Nephron (organoid): ENCODE measurements at regions not wholly inside any gene's neighbourhood (a gene's known extent, or its start where the extent isn't known, plus 50 kb on each side); places are given as distances from the start of the nearest gene placed in this dataset.

Experiments used
- H3K27ac Mint-ChIP-seq, 3 experiments: 2 replicates each; pipeline ENCODE4 v1.8.0; 2020; ENCODE audit warnings: mixed read lengths in 3 of 3, mild to moderate bottlenecking in 2 of 3, moderate library complexity in 1 of 3
- H3K27me3 Mint-ChIP-seq: 2 replicates; pipeline ENCODE4 v1.8.0; 2021; ENCODE audit warnings: low read depth, mild to moderate bottlenecking, moderate library complexity, mixed read lengths
- H3K36me3 Mint-ChIP-seq: 2 replicates; pipeline ENCODE4 v1.8.0; 2020; ENCODE audit warnings: low read depth, mixed read lengths
- H3K4me1 Mint-ChIP-seq: 2 replicates; pipeline ENCODE4 v1.8.0; 2020; ENCODE audit warnings: mixed read lengths
- H3K4me3 Mint-ChIP-seq, 3 experiments: 2 replicates each; pipeline ENCODE4 v1.8.0; 2020; ENCODE audit warnings: mild to moderate bottlenecking in 3 of 3, mixed read lengths in 3 of 3, moderate library complexity in 2 of 3
- H3K9me3 Mint-ChIP-seq: 2 replicates; pipeline ENCODE4 v1.8.0; 2020; ENCODE audit warnings: mixed read lengths
- CTCF ChIP-seq, 3 experiments: fragments of 200-600 bp; sonication (generic); IDR thresholded peaks; one replicate each; pipeline ENCODE4 v1.5.0; 2021; ENCODE audit warnings: antibody characterized with exemption in 3 of 3; ENCODE audit not compliant: unreplicated experiment in 3 of 3

GRCh38 chr17:77726549-77727006, 231.9 kb upstream of the TNRC6C start:
- Mint-ChIP-seq H3K36me3 (peaks cover 7% of the 10 kb centered on the region), H3K9me3 (peaks cover 12% of the 10 kb centered on the region)

GRCh38 chr17:77727037-77727615, 231.4 kb upstream of the TNRC6C start:
- H3K27ac Mint-ChIP-seq = peak overlapping the region; percentile 63 to 92 (median 90)
- TF ChIP-seq CTCF (IDR thresholded peaks at IDR 0.05; ENCODE audit: unreplicated experiment in 3 of 3) = no peak
- H3K4me1 Mint-ChIP-seq = peaks cover 42% of the 10 kb centered on the region
- peaks cover 3% of the 10 kb centered on the region for H3K27me3 Mint-ChIP-seq
- H3K9me3 Mint-ChIP-seq = peaks cover 16% of the 10 kb centered on the region
- no peak overlapping the region for H3K4me3 Mint-ChIP-seq
- H3K36me3 Mint-ChIP-seq = peaks cover 7% of the 10 kb centered on the region

More at GRCh38 chr17:77726549-77727006, 231.9 kb upstream of the TNRC6C start:
- peaks cover 42% of the 10 kb centered on the region for H3K4me1 Mint-ChIP-seq
- H3K27me3 Mint-ChIP-seq = peaks cover 3% of the 10 kb centered on the region
- no peak for TF ChIP-seq CTCF (IDR thresholded peaks at IDR 0.05; ENCODE audit: unreplicated experiment in 3 of 3)
- no peak overlapping the region for H3K4me3 Mint-ChIP-seq
- H3K27ac Mint-ChIP-seq = no peak overlapping the region

- Mint-ChIP-seq H3K27ac (peak overlapping the region; percentile 63 to 92 (median 90)), H3K9me3 (peaks cover 27% of the 10 kb centered on the region), H3K27me3 (peaks cover 4% of the 10 kb centered on the region), H3K4me3 (no peak overlapping the region), H3K4me1 (peaks cover 41% of the 10 kb centered on the region), H3K36me3 (peaks cover 12% of the 10 kb centered on the region)
- TF ChIP-seq CTCF (IDR thresholded peaks at IDR 0.05; ENCODE audit: unreplicated experiment in 3 of 3) = no peak
Measured at GRCh38 chr17:77728474-77728795, 230.1 kb upstream of the TNRC6C start.

GRCh38 chr17:77728871-77729270, 229.6 kb upstream of the TNRC6C start:
- Mint-ChIP-seq H3K36me3 (peaks cover 12% of the 10 kb centered on the region), H3K4me3 (no peak overlapping the region), H3K4me1 (peaks cover 40% of the 10 kb centered on the region), H3K9me3 (peaks cover 31% of the 10 kb centered on the region), H3K27ac (no peak overlapping the region), H3K27me3 (peaks cover 7% of the 10 kb centered on the region)
- TF ChIP-seq CTCF (IDR thresholded peaks at IDR 0.05; ENCODE audit: unreplicated experiment in 3 of 3) = no peak

GRCh38 chr17:77729587-77729986, 228.9 kb upstream of the TNRC6C start:
- no peak for TF ChIP-seq CTCF (IDR thresholded peaks at IDR 0.05; ENCODE audit: unreplicated experiment in 3 of 3)
- peaks cover 7% of the 10 kb centered on the region for H3K27me3 Mint-ChIP-seq
- peaks cover 31% of the 10 kb centered on the region for H3K9me3 Mint-ChIP-seq

GRCh38 chr17:77730376-77730775, 228.1 kb upstream of the TNRC6C start:
- no peak for TF ChIP-seq CTCF (IDR thresholded peaks at IDR 0.05; ENCODE audit: unreplicated experiment in 3 of 3)
- H3K27ac Mint-ChIP-seq = no peak overlapping the region
- peaks cover 12% of the 10 kb centered on the region for H3K36me3 Mint-ChIP-seq
- no peak overlapping the region for H3K4me3 Mint-ChIP-seq
- H3K27me3 Mint-ChIP-seq = peaks cover 7% of the 10 kb centered on the region
- H3K4me1 Mint-ChIP-seq = peaks cover 44% of the 10 kb centered on the region
- peaks cover 31% of the 10 kb centered on the region for H3K9me3 Mint-ChIP-seq

More at GRCh38 chr17:77729587-77729986, 228.9 kb upstream of the TNRC6C start:
- H3K4me3 Mint-ChIP-seq = no peak overlapping the region
- H3K4me1 Mint-ChIP-seq = peaks cover 40% of the 10 kb centered on the region
- peaks cover 12% of the 10 kb centered on the region for H3K36me3 Mint-ChIP-seq
- H3K27ac Mint-ChIP-seq = no peak overlapping the region
